ENCODE measurements at regions not wholly inside any gene's neighbourhood (a gene's known extent, or its start where the extent isn't known, plus 50 kb on each side); places are given as distances from the start of the nearest gene placed in this dataset.

- BruUV-seq (replicated peaks) = no TSS peak
- intact Hi-C loops (cut with micrococcal nuclease; ENCODE audit: unreplicated experiment) = no loop called here
Observed at GRCh38 chr1:217343907-217344306, 287.0 kb downstream of the GPATCH2 start.

GRCh38 chr1:217342105-217342504 lies 288.8 kb downstream of the GPATCH2 start:
- CTCF ChIA-PET (ENCODE audit: unreplicated experiment) = no interaction called here
- no peak for DNase-seq (ENCODE audit: low spot score)
- Histone ChIP-seq H3K4me2 (ENCODE audit: low read length) (no peak overlapping the region), H3K9me3 (ENCODE audit: low read length) (no peaks in the 10 kb centered on the region), H3K9me2 (ENCODE audit: insufficient read depth, low read length) (no peaks in the 10 kb centered on the region), H3K4me1 (ENCODE audit: insufficient read depth, low read length, poor library complexity, severe bottlenecking) (no peaks in the 10 kb centered on the region), H3K27ac (ENCODE audit: low read depth, low read length, poor library complexity, severe bottlenecking) (no peak overlapping the region), H4K20me1 (ENCODE audit: insufficient read depth, low read length) (no peaks in the 10 kb centered on the region), H2AFZ (ENCODE audit: low read length) (no peak overlapping the region), H3K36me3 (ENCODE audit: insufficient read depth, low read length) (no peaks in the 10 kb centered on the region), H3K4me3 (ENCODE audit: low read depth, low read length, poor library complexity, severe bottlenecking) (no peak overlapping the region), H3K79me2 (ENCODE audit: insufficient read depth, low read depth, low read length) (no peaks in the 10 kb centered on the region)
- no peak for TF ChIP-seq EZH2phosphoT487 (IDR thresholded peaks at IDR 0.05; ENCODE audit: borderline replicate concordance, low read depth, low read length)
- intact Hi-C loops (cut with micrococcal nuclease; ENCODE audit: unreplicated experiment) = no loop called here
- POLR2A ChIA-PET = no interaction called here
- BruUV-seq (replicated peaks) = no TSS peak

More at GRCh38 chr1:217343907-217344306, 287.0 kb downstream of the GPATCH2 start:
- no peaks in the 10 kb centered on the region for H3K79me2 ChIP-seq (ENCODE audit: insufficient read depth, low read depth, low read length)
- TF ChIP-seq EZH2phosphoT487 (IDR thresholded peaks at IDR 0.05; ENCODE audit: borderline replicate concordance, low read depth, low read length) (no peak), CTCF (conservative IDR thresholded peaks at IDR 0.05; ENCODE audit: low read length) (no peak)
- ChIA-PET CTCF (ENCODE audit: unreplicated experiment) (no interaction called here), POLR2A (interaction anchor here (0.7 kb wide), 1 partner anchor 65 kb away, joined by 5 read pairs; no protein-coding TSS in a partner anchor)
- H3K4me1 ChIP-seq (ENCODE audit: insufficient read depth, low read length, poor library complexity, severe bottlenecking) = no peaks in the 10 kb centered on the region
- H3K27ac ChIP-seq (ENCODE audit: low read depth, low read length, poor library complexity, severe bottlenecking) = no peak overlapping the region
- H3K9me3 ChIP-seq (ENCODE audit: low read length) = no peaks in the 10 kb centered on the region
- no peak overlapping the region for H3K4me2 ChIP-seq (ENCODE audit: low read length)
- H4K20me1 ChIP-seq (ENCODE audit: insufficient read depth, low read length) = no peaks in the 10 kb centered on the region
- H3K4me3 ChIP-seq (ENCODE audit: low read depth, low read length, poor library complexity, severe bottlenecking) = no peak overlapping the region
- H3K36me3 ChIP-seq (ENCODE audit: insufficient read depth, low read length) = no peaks in the 10 kb centered on the region
- no peak for DNase-seq (ENCODE audit: low spot score)
- no peaks in the 10 kb centered on the region for H3K9me2 ChIP-seq (ENCODE audit: insufficient read depth, low read length)
- no peak overlapping the region for H2AFZ ChIP-seq (ENCODE audit: low read length)

- no peaks in the 10 kb centered on the region for H3K9me2 ChIP-seq (ENCODE audit: insufficient read depth, low read length)
Observed at GRCh38 chr1:217336724-217337123, 294.2 kb downstream of the GPATCH2 start.

More at GRCh38 chr1:217336724-217337123, 294.2 kb downstream of the GPATCH2 start:
- no TSS peak for BruUV-seq (replicated peaks)
- Histone ChIP-seq H3K9me3 (ENCODE audit: low read length) (no peaks in the 10 kb centered on the region), H2AFZ (ENCODE audit: low read length) (no peak overlapping the region), H3K27ac (ENCODE audit: low read depth, low read length, poor library complexity, severe bottlenecking) (no peak overlapping the region), H3K36me3 (ENCODE audit: insufficient read depth, low read length) (no peaks in the 10 kb centered on the region), H3K4me2 (ENCODE audit: low read length) (no peak overlapping the region), H3K79me2 (ENCODE audit: insufficient read depth, low read depth, low read length) (no peaks in the 10 kb centered on the region), H3K4me1 (ENCODE audit: insufficient read depth, low read length, poor library complexity, severe bottlenecking) (no peaks in the 10 kb centered on the region), H4K20me1 (ENCODE audit: insufficient read depth, low read length) (no peaks in the 10 kb centered on the region), H3K4me3 (ENCODE audit: low read depth, low read length, poor library complexity, severe bottlenecking) (no peak overlapping the region)
- CTCF ChIA-PET (ENCODE audit: unreplicated experiment) = no interaction called here
- DNase-seq (ENCODE audit: low spot score) = no peak
- TF ChIP-seq EZH2phosphoT487 (IDR thresholded peaks at IDR 0.05; ENCODE audit: borderline replicate concordance, low read depth, low read length) (no peak), CTCF (conservative IDR thresholded peaks at IDR 0.05; ENCODE audit: low read length) (no peak)
- POLR2A ChIA-PET = interaction anchor here (1.1 kb wide), 1 partner anchor 154 kb away, joined by 3 read pairs; no protein-coding TSS in a partner anchor
- intact Hi-C loops (cut with micrococcal nuclease; ENCODE audit: unreplicated experiment) = no loop called here

Data from OCI-LY7 (cell line).